GM20000 (cell line): ENCODE measurements at regions not wholly inside any gene's neighbourhood (a gene's known extent, or its start where the extent isn't known, plus 50 kb on each side); places are given as distances from the start of the nearest gene placed in this dataset.
"Not testable (repeated sequence)": the region's sequence is repeated elsewhere in the genome, so short reads cannot be mapped to it uniquely, and the experiment has no call there.

Experiments
- DNase-seq: peaks from one replicate; pipeline ENCODE4 v3.0.0; 2012; ENCODE audit warnings: low spot score
- CTCF ChIP-seq: IDR thresholded peaks from 2 replicates; pipeline ENCODE4 v1.5.1; 2012; ENCODE audit warnings: mild to moderate bottlenecking, control low read depth; ENCODE audit errors: extremely low read depth, missing control alignments

- no peak for TF ChIP-seq CTCF
Measured at GRCh38 chr5:42989190-42989589, 50.9 kb downstream of the ANXA2R start.

GRCh38 chr5:42988568-42988967 lies 51.6 kb downstream of the ANXA2R start:
- DNase-seq = no peak
- TF ChIP-seq CTCF = no peak

More at GRCh38 chr5:42989190-42989589, 50.9 kb downstream of the ANXA2R start:
- DNase-seq = no peak

GRCh38 chr5:42985129-42986037 lies 54.7 kb downstream of the ANXA2R start:
- no peak for TF ChIP-seq CTCF
- DNase-seq = no peak

- DNase-seq = no peak
Measured at GRCh38 chr5:42984307-42984706, 55.8 kb downstream of the ANXA2R start.

GRCh38 chr5:42982107-42982622 lies 58.0 kb downstream of the ANXA2R start:
- TF ChIP-seq CTCF = no peak
- no peak for DNase-seq

More at GRCh38 chr5:42984307-42984706, 55.8 kb downstream of the ANXA2R start:
- no peak for TF ChIP-seq CTCF

GRCh38 chr5:42981417-42982106 lies 58.6 kb downstream of the ANXA2R start:
- DNase-seq = not testable (repeated sequence)

GRCh38 chr5:42981015-42981414 lies 59.1 kb downstream of the ANXA2R start:
- not testable (repeated sequence) for DNase-seq

GRCh38 chr5:42980391-42980790 lies 59.7 kb downstream of the ANXA2R start:
- DNase-seq = not testable (repeated sequence)

- DNase-seq = not testable (repeated sequence)
Measured at GRCh38 chr5:42979242-42979641, 60.9 kb downstream of the ANXA2R start.
